ENCODE measurements at regions not wholly inside any gene's neighbourhood (a gene's known extent, or its start where the extent isn't known, plus 50 kb on each side); places are given as distances from the start of the nearest gene placed in this dataset.

- 80% methylated on average over 1 of the region's 4 CpGs for WGBS (ENCODE audit: insufficient coverage)
- Histone ChIP-seq H3K4me3 (ENCODE audit: control extremely low read depth in 1 of 5, extremely low read depth in 1 of 5, insufficient read depth in 1 of 5, low read depth in 2 of 5, low read length in 4 of 5) (no peak overlapping the region), H2AFZ (ENCODE audit: insufficient read depth, low read depth, low read length, poor library complexity, severe bottlenecking) (no peak overlapping the region), H4K20me1 (ENCODE audit: control insufficient read depth, insufficient read depth, low read length, poor library complexity, severe bottlenecking) (no peaks in the 10 kb centered on the region), H3K4me1 (ENCODE audit: control insufficient read depth in 2 of 2, insufficient read depth in 2 of 2, low read length in 2 of 2) (no peaks in the 10 kb centered on the region), H3K9me3 (ENCODE audit: control extremely low read depth in 1 of 3, control insufficient read depth in 2 of 3, insufficient read depth in 1 of 3, low read length in 2 of 3) (no peaks in the 10 kb centered on the region), H3K27ac (ENCODE audit: low read length in 2 of 2) (no peak overlapping the region), H3K27me3 (replicated peaks in 1 of 4; ENCODE audit: control extremely low read depth in 1 of 4, control insufficient read depth in 3 of 4, insufficient read depth in 4 of 4, low read length in 3 of 4) (peaks cover 0 to 5% (median 0%) of the 10 kb centered on the region in 4 experiments), H3K9ac (ENCODE audit: low read length) (no peak overlapping the region), H3K36me3 (replicated peaks in 1 of 2; ENCODE audit: control extremely low read depth in 1 of 2, control insufficient read depth in 1 of 2, extremely low read depth in 1 of 2, insufficient read depth in 2 of 2, low read length in 1 of 2) (no peaks in the 10 kb centered on the region), H3K4me2 (replicated peaks; ENCODE audit: low read depth, low read length, poor library complexity, severe bottlenecking) (no peak overlapping the region), H3K79me2 (ENCODE audit: control insufficient read depth, insufficient read depth, low read length) (no peaks in the 10 kb centered on the region)
- ATAC-seq (ENCODE audit: low read depth) = no peak
- no peak for DNase-seq
- intact Hi-C loops (cut with micrococcal nuclease) = no loop called here
- POLR2A ChIA-PET = no interaction called here
- no peak overlapping the region for H3K27ac Mint-ChIP-seq
- H3K4me1 Mint-ChIP-seq = no peaks in the 10 kb centered on the region
- no peak for TF ChIP-seq CTCF (IDR thresholded peaks at IDR 0.05)
- no peak for TF ChIP-seq EZH2 (IDR thresholded peaks at IDR 0.05; ENCODE audit: borderline replicate concordance, insufficient read depth, low read depth, low read length, poor library complexity, severe bottlenecking)
- CTCF ChIA-PET = no interaction called here
- H3K4me3 Mint-ChIP-seq = no peak overlapping the region
- no peaks in the 10 kb centered on the region for H3K9me3 Mint-ChIP-seq (ENCODE audit: insufficient read depth)
- H3K27me3 Mint-ChIP-seq = peaks cover 27% of the 10 kb centered on the region
Observed at GRCh38 chr2:100666996-100667395, 104.2 kb downstream of the PDCL3 start.

DNA sequence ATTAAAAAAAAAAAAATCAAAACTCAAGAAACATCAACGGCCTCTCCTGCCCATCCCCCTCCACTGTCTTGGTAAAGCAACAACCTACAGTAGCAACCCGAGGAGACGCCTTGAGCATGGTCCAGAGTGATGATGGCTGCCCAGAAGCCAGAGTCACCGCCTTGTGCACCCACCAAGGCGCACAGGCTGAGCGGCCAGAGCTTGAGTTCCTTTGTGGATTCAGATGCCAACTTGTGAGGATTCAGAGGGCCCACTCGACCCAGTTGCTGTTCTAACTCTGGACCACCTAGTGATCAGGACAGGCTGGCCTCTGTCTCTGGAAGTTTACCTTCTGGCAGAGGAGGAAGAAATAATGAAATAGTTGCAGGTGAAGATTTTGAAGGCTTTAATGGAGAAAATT, 105.0 kb downstream of the PDCL3 start:
- Mint-ChIP-seq H3K4me3 (no peak overlapping the region), H3K9me3 (ENCODE audit: insufficient read depth) (no peaks in the 10 kb centered on the region), H3K4me1 (no peaks in the 10 kb centered on the region), H3K27me3 (peaks cover 24% of the 10 kb centered on the region), H3K27ac (no peak overlapping the region)
- Histone ChIP-seq H4K20me1 (ENCODE audit: control insufficient read depth, insufficient read depth, low read length, poor library complexity, severe bottlenecking) (no peaks in the 10 kb centered on the region), H3K4me3 (ENCODE audit: control extremely low read depth in 1 of 5, extremely low read depth in 1 of 5, insufficient read depth in 1 of 5, low read depth in 2 of 5, low read length in 4 of 5) (no peak overlapping the region), H3K27me3 (replicated peaks in 1 of 4; ENCODE audit: control extremely low read depth in 1 of 4, control insufficient read depth in 3 of 4, insufficient read depth in 4 of 4, low read length in 3 of 4) (peaks cover 0 to 5% (median 0%) of the 10 kb centered on the region in 4 experiments), H3K27ac (ENCODE audit: low read length in 2 of 2) (no peak overlapping the region), H3K4me2 (replicated peaks; ENCODE audit: low read depth, low read length, poor library complexity, severe bottlenecking) (no peak overlapping the region), H2AFZ (ENCODE audit: insufficient read depth, low read depth, low read length, poor library complexity, severe bottlenecking) (no peak overlapping the region), H3K9me3 (ENCODE audit: control extremely low read depth in 1 of 3, control insufficient read depth in 2 of 3, insufficient read depth in 1 of 3, low read length in 2 of 3) (no peaks in the 10 kb centered on the region), H3K4me1 (ENCODE audit: control insufficient read depth in 2 of 2, insufficient read depth in 2 of 2, low read length in 2 of 2) (no peaks in the 10 kb centered on the region), H3K79me2 (ENCODE audit: control insufficient read depth, insufficient read depth, low read length) (no peaks in the 10 kb centered on the region), H3K9ac (ENCODE audit: low read length) (no peak overlapping the region), H3K36me3 (replicated peaks in 1 of 2; ENCODE audit: control extremely low read depth in 1 of 2, control insufficient read depth in 1 of 2, extremely low read depth in 1 of 2, insufficient read depth in 2 of 2, low read length in 1 of 2) (no peaks in the 10 kb centered on the region)
- DNase-seq = no peak
- CTCF ChIA-PET = no interaction called here
- WGBS (ENCODE audit: insufficient coverage) = 85% methylated on average over 6 of the region's 7 CpGs
- TF ChIP-seq EZH2 (IDR thresholded peaks at IDR 0.05; ENCODE audit: borderline replicate concordance, insufficient read depth, low read depth, low read length, poor library complexity, severe bottlenecking) (no peak), CTCF (IDR thresholded peaks at IDR 0.05) (no peak)
- POLR2A ChIA-PET = no interaction called here
- intact Hi-C loops (cut with micrococcal nuclease) = no loop called here
- ATAC-seq (ENCODE audit: low read depth) = no peak
